ENCODE measurements at regions not wholly inside any gene's neighbourhood (a gene's known extent, or its start where the extent isn't known, plus 50 kb on each side); places are given as distances from the start of the nearest gene placed in this dataset.

- Histone ChIP-seq H3K4me3 (ENCODE audit: low read depth in 1 of 2, low read length in 2 of 2) (no peak overlapping the region), H3K27ac (ENCODE audit: low read depth, low read length) (no peak overlapping the region), H3K4me1 (ENCODE audit: control insufficient read depth in 1 of 2, insufficient read depth in 2 of 2, low read length in 2 of 2) (no peaks in the 10 kb centered on the region), H3K9ac (ENCODE audit: low read depth in 1 of 2, low read length in 2 of 2) (no peak overlapping the region), H3K27me3 (ENCODE audit: control insufficient read depth in 1 of 2, insufficient read depth in 2 of 2, low read length in 2 of 2) (no peaks in the 10 kb centered on the region), H3K36me3 (ENCODE audit: control insufficient read depth in 1 of 2, insufficient read depth in 2 of 2, low read length in 2 of 2) (no peaks in the 10 kb centered on the region), H3K9me3 (ENCODE audit: control insufficient read depth in 1 of 2, low read length in 2 of 2) (peaks cover under 1 to 10% of the 10 kb centered on the region in 2 donors)
Measured at GRCh38 chr9:25904701-25905100, 226.5 kb upstream of the TUSC1 start.

GRCh38 chr9:25891527-25891926, 213.3 kb upstream of the TUSC1 start:
- Histone ChIP-seq H3K36me3 (ENCODE audit: control insufficient read depth in 1 of 2, insufficient read depth in 2 of 2, low read length in 2 of 2) (no peaks in the 10 kb centered on the region), H3K27ac (ENCODE audit: low read depth, low read length) (no peak overlapping the region), H3K9ac (ENCODE audit: low read depth in 1 of 2, low read length in 2 of 2) (no peak overlapping the region), H3K9me3 (ENCODE audit: control insufficient read depth in 1 of 2, low read length in 2 of 2) (peaks cover 3 to 8% of the 10 kb centered on the region in 2 donors), H3K4me3 (ENCODE audit: low read depth in 1 of 2, low read length in 2 of 2) (no peak overlapping the region), H3K4me1 (ENCODE audit: control insufficient read depth in 1 of 2, insufficient read depth in 2 of 2, low read length in 2 of 2) (no peaks in the 10 kb centered on the region), H3K27me3 (ENCODE audit: control insufficient read depth in 1 of 2, insufficient read depth in 2 of 2, low read length in 2 of 2) (no peaks in the 10 kb centered on the region)

- H3K4me3 ChIP-seq (ENCODE audit: low read depth in 1 of 2, low read length in 2 of 2) = no peak overlapping the region
Measured at GRCh38 chr9:25889661-25890060, 211.4 kb upstream of the TUSC1 start.

DNA sequence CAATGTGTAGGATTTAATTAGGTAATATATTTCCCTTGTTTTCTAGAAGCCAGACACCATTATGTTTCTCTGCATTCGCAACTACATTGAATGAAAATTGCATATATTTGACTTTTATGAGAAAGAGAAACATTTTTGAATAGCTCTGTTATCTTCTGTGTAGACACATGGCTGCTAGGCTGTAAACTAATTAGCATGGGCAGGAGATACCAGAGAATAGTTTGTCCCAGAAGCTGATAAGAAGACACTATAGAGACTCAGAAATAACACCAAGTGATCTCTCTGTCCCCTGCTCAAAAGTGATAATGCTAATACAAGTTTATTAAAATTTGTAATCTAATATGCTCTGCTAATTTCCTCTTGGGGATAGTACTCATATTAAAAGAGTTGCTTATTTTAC, 198.0 kb upstream of the TUSC1 start:
- Histone ChIP-seq H3K9me3 (ENCODE audit: control insufficient read depth in 1 of 2, low read length in 2 of 2) (no peaks in the 10 kb centered on the region), H3K36me3 (ENCODE audit: control insufficient read depth in 1 of 2, insufficient read depth in 2 of 2, low read length in 2 of 2) (no peaks in the 10 kb centered on the region), H3K4me3 (ENCODE audit: low read depth in 1 of 2, low read length in 2 of 2) (no peak overlapping the region), H3K9ac (ENCODE audit: low read depth in 1 of 2, low read length in 2 of 2) (no peak overlapping the region), H3K27ac (ENCODE audit: low read depth, low read length) (no peak overlapping the region), H3K27me3 (ENCODE audit: control insufficient read depth in 1 of 2, insufficient read depth in 2 of 2, low read length in 2 of 2) (no peaks in the 10 kb centered on the region), H3K4me1 (ENCODE audit: control insufficient read depth in 1 of 2, insufficient read depth in 2 of 2, low read length in 2 of 2) (no peaks in the 10 kb centered on the region)

More at GRCh38 chr9:25889661-25890060, 211.4 kb upstream of the TUSC1 start:
- no peak overlapping the region for H3K27ac ChIP-seq (ENCODE audit: low read depth, low read length)
- H3K36me3 ChIP-seq (ENCODE audit: control insufficient read depth in 1 of 2, insufficient read depth in 2 of 2, low read length in 2 of 2) = no peaks in the 10 kb centered on the region
- peaks cover 0 to 8% of the 10 kb centered on the region in 2 donors for H3K9me3 ChIP-seq (ENCODE audit: control insufficient read depth in 1 of 2, low read length in 2 of 2)
- H3K4me1 ChIP-seq (ENCODE audit: control insufficient read depth in 1 of 2, insufficient read depth in 2 of 2, low read length in 2 of 2) = no peaks in the 10 kb centered on the region
- no peaks in the 10 kb centered on the region for H3K27me3 ChIP-seq (ENCODE audit: control insufficient read depth in 1 of 2, insufficient read depth in 2 of 2, low read length in 2 of 2)
- no peak overlapping the region for H3K9ac ChIP-seq (ENCODE audit: low read depth in 1 of 2, low read length in 2 of 2)

DNA sequence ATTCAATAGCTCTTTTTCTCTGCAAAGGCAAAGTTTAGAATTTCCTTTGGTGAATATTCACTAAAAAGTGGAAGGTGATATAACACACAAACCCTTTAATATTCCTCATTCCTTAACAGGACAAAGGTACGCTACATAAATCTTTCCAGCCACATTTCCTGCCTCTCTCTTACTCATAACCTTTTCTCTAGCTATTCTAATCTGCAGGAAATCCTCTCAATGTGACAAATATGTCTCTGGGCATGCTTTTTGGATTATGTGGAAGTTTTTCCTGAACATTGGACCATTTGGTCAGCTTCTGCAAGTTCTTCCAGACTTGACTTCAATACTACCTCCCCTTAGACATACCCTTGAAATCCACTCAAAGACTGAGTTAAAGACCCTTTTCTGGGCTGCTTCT, 186.3 kb upstream of the TUSC1 start:
- H3K27ac ChIP-seq (ENCODE audit: low read depth, low read length) = no peak overlapping the region

DNA sequence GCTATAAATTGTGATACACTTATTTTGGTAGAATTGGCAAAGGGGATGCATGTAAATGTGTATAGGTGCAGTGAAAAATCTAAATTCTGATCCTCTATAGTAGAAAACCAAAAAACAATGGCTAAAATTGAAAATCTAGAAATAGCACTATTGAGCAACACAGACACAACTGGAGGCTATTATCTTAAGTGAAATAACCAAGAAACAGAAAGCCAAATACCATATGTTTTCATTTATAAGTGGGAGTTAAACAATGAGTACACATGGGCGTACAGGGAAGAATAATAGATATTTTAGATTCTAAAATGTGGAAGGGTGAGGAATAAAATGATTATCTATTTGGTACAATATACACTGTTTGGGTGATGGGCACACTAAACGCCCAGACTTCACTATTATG, 183.2 kb upstream of the TUSC1 start:
- Histone ChIP-seq H3K4me3 (ENCODE audit: low read depth in 1 of 2, low read length in 2 of 2) (no peak overlapping the region), H3K27me3 (ENCODE audit: control insufficient read depth in 1 of 2, insufficient read depth in 2 of 2, low read length in 2 of 2) (no peaks in the 10 kb centered on the region), H3K9ac (ENCODE audit: low read depth in 1 of 2, low read length in 2 of 2) (no peak overlapping the region)

More for the DNA sequence above, 186.3 kb upstream of the TUSC1 start:
- H3K9ac ChIP-seq (ENCODE audit: low read depth in 1 of 2, low read length in 2 of 2) = no peak overlapping the region
- no peak overlapping the region for H3K4me3 ChIP-seq (ENCODE audit: low read depth in 1 of 2, low read length in 2 of 2)
- no peaks in the 10 kb centered on the region for H3K36me3 ChIP-seq (ENCODE audit: control insufficient read depth in 1 of 2, insufficient read depth in 2 of 2, low read length in 2 of 2)
- no peaks in the 10 kb centered on the region for H3K4me1 ChIP-seq (ENCODE audit: control insufficient read depth in 1 of 2, insufficient read depth in 2 of 2, low read length in 2 of 2)
- peaks cover 1 to 7% of the 10 kb centered on the region in 2 donors for H3K9me3 ChIP-seq (ENCODE audit: control insufficient read depth in 1 of 2, low read length in 2 of 2)
- H3K27me3 ChIP-seq (ENCODE audit: control insufficient read depth in 1 of 2, insufficient read depth in 2 of 2, low read length in 2 of 2) = no peaks in the 10 kb centered on the region

GRCh38 chr9:25857147-25857546, 178.9 kb upstream of the TUSC1 start:
- H3K9ac ChIP-seq (ENCODE audit: low read depth in 1 of 2, low read length in 2 of 2) = no peak overlapping the region
- no peaks in the 10 kb centered on the region for H3K27me3 ChIP-seq (ENCODE audit: control insufficient read depth in 1 of 2, insufficient read depth in 2 of 2, low read length in 2 of 2)
- no peaks in the 10 kb centered on the region for H3K4me1 ChIP-seq (ENCODE audit: control insufficient read depth in 1 of 2, insufficient read depth in 2 of 2, low read length in 2 of 2)
- H3K9me3 ChIP-seq (ENCODE audit: control insufficient read depth in 1 of 2, low read length in 2 of 2) = peaks cover 0 to 15% of the 10 kb centered on the region in 2 donors
- no peak overlapping the region for H3K27ac ChIP-seq (ENCODE audit: low read depth, low read length)
- no peak overlapping the region for H3K4me3 ChIP-seq (ENCODE audit: low read depth in 1 of 2, low read length in 2 of 2)
- no peaks in the 10 kb centered on the region for H3K36me3 ChIP-seq (ENCODE audit: control insufficient read depth in 1 of 2, insufficient read depth in 2 of 2, low read length in 2 of 2)

More for the DNA sequence above, 183.2 kb upstream of the TUSC1 start:
- no peaks in the 10 kb centered on the region for H3K4me1 ChIP-seq (ENCODE audit: control insufficient read depth in 1 of 2, insufficient read depth in 2 of 2, low read length in 2 of 2)
- H3K27ac ChIP-seq (ENCODE audit: low read depth, low read length) = no peak overlapping the region
- no peaks in the 10 kb centered on the region for H3K36me3 ChIP-seq (ENCODE audit: control insufficient read depth in 1 of 2, insufficient read depth in 2 of 2, low read length in 2 of 2)
- H3K9me3 ChIP-seq (ENCODE audit: control insufficient read depth in 1 of 2, low read length in 2 of 2) = peaks cover 0 to 6% of the 10 kb centered on the region in 2 donors

- no peak overlapping the region for H3K27ac ChIP-seq (ENCODE audit: low read depth, low read length)
- H3K9ac ChIP-seq (ENCODE audit: low read depth in 1 of 2, low read length in 2 of 2) = no peak overlapping the region
- H3K27me3 ChIP-seq (ENCODE audit: control insufficient read depth in 1 of 2, insufficient read depth in 2 of 2, low read length in 2 of 2) = no peaks in the 10 kb centered on the region
- no peaks in the 10 kb centered on the region for H3K36me3 ChIP-seq (ENCODE audit: control insufficient read depth in 1 of 2, insufficient read depth in 2 of 2, low read length in 2 of 2)
- peaks cover 2 to 13% of the 10 kb centered on the region in 2 donors for H3K9me3 ChIP-seq (ENCODE audit: control insufficient read depth in 1 of 2, low read length in 2 of 2)
- H3K4me1 ChIP-seq (ENCODE audit: control insufficient read depth in 1 of 2, insufficient read depth in 2 of 2, low read length in 2 of 2) = no peaks in the 10 kb centered on the region
- no peak overlapping the region for H3K4me3 ChIP-seq (ENCODE audit: low read depth in 1 of 2, low read length in 2 of 2)
Measured at GRCh38 chr9:25850803-25851202, 172.6 kb upstream of the TUSC1 start.

GRCh38 chr9:25845867-25846266, 167.6 kb upstream of the TUSC1 start:
- H3K36me3 ChIP-seq (ENCODE audit: control insufficient read depth in 1 of 2, insufficient read depth in 2 of 2, low read length in 2 of 2) = no peaks in the 10 kb centered on the region
- H3K4me3 ChIP-seq (ENCODE audit: low read depth in 1 of 2, low read length in 2 of 2) = no peak overlapping the region
- H3K4me1 ChIP-seq (ENCODE audit: control insufficient read depth in 1 of 2, insufficient read depth in 2 of 2, low read length in 2 of 2) = no peaks in the 10 kb centered on the region
- H3K9ac ChIP-seq (ENCODE audit: low read depth in 1 of 2, low read length in 2 of 2) = no peak overlapping the region
- H3K27ac ChIP-seq (ENCODE audit: low read depth, low read length) = no peak overlapping the region
- H3K27me3 ChIP-seq (ENCODE audit: control insufficient read depth in 1 of 2, insufficient read depth in 2 of 2, low read length in 2 of 2) = no peaks in the 10 kb centered on the region
- H3K9me3 ChIP-seq (ENCODE audit: control insufficient read depth in 1 of 2, low read length in 2 of 2) = peaks cover 3 to 4% of the 10 kb centered on the region in 2 donors

- Histone ChIP-seq H3K36me3 (ENCODE audit: control insufficient read depth in 1 of 2, insufficient read depth in 2 of 2, low read length in 2 of 2) (no peaks in the 10 kb centered on the region), H3K9me3 (ENCODE audit: control insufficient read depth in 1 of 2, low read length in 2 of 2) (peaks cover 0 to 17% of the 10 kb centered on the region in 2 donors), H3K27me3 (ENCODE audit: control insufficient read depth in 1 of 2, insufficient read depth in 2 of 2, low read length in 2 of 2) (no peaks in the 10 kb centered on the region), H3K4me1 (ENCODE audit: control insufficient read depth in 1 of 2, insufficient read depth in 2 of 2, low read length in 2 of 2) (no peaks in the 10 kb centered on the region), H3K9ac (ENCODE audit: low read depth in 1 of 2, low read length in 2 of 2) (no peak overlapping the region), H3K4me3 (ENCODE audit: low read depth in 1 of 2, low read length in 2 of 2) (no peak overlapping the region), H3K27ac (ENCODE audit: low read depth, low read length) (no peak overlapping the region)
Measured at GRCh38 chr9:25830381-25830780, 152.1 kb upstream of the TUSC1 start.

DNA sequence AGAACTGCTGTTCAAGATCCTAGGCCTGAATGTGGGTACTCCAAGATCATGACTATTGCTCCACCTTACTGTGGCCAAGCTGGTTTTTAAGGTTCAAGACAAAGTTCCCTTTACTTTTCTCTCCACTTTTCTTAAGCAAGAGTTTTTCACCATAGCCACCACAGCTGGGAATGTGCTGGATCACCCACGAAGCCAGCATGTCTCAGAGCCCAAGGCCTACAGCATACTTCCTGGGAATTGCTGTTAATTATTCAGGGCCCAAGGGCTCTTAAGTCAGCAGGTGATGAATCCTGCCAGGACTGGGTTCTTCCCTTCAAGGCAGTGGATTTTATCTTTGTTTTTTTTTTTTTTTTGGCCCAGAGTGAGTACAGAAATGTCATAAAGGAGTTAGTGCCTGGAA, 149.4 kb upstream of the TUSC1 start:
- H3K4me3 ChIP-seq (ENCODE audit: low read depth in 1 of 2, low read length in 2 of 2) = no peak overlapping the region
- no peak overlapping the region for H3K9ac ChIP-seq (ENCODE audit: low read depth in 1 of 2, low read length in 2 of 2)
- no peaks in the 10 kb centered on the region for H3K36me3 ChIP-seq (ENCODE audit: control insufficient read depth in 1 of 2, insufficient read depth in 2 of 2, low read length in 2 of 2)
- no peaks in the 10 kb centered on the region for H3K4me1 ChIP-seq (ENCODE audit: control insufficient read depth in 1 of 2, insufficient read depth in 2 of 2, low read length in 2 of 2)
- peaks cover 0 to 17% of the 10 kb centered on the region in 2 donors for H3K9me3 ChIP-seq (ENCODE audit: control insufficient read depth in 1 of 2, low read length in 2 of 2)
- H3K27ac ChIP-seq (ENCODE audit: low read depth, low read length) = no peak overlapping the region
- H3K27me3 ChIP-seq (ENCODE audit: control insufficient read depth in 1 of 2, insufficient read depth in 2 of 2, low read length in 2 of 2) = no peaks in the 10 kb centered on the region

Data from duodenal mucosa (tissue), 2 donors.